ENCODE measurements at regions not wholly inside any gene's neighbourhood (a gene's known extent, or its start where the extent isn't known, plus 50 kb on each side); places are given as distances from the start of the nearest gene placed in this dataset.

GRCh38 chr3:144466540-144466939, 494.9 kb downstream of the DIPK2A start (continued):
- no peak for TF ChIP-seq REST (IDR thresholded peaks at IDR 0.05; ENCODE audit: unreplicated experiment)

- Mint-ChIP-seq H3K27ac (no peak overlapping the region), H3K4me3 (no peak overlapping the region), H3K36me3 (ENCODE audit: low read depth) (no peaks in the 10 kb centered on the region), H3K4me1 (peaks cover 25% of the 10 kb centered on the region), H3K9me3 (no peaks in the 10 kb centered on the region), H3K27me3 (ENCODE audit: insufficient read depth, low read depth, poor library complexity) (no peaks in the 10 kb centered on the region)
- H3K4me3 ChIP-seq, result no peak overlapping the region
- ATAC-seq (no peak), DNase-seq (ENCODE audit: low spot score) (no peak)
- H2AFZ ChIP-seq, result no peak overlapping the region
- H3K36me3 ChIP-seq (ENCODE audit: insufficient read depth), result no peaks in the 10 kb centered on the region
- H3K27me3 ChIP-seq (ENCODE audit: insufficient read depth), result no peaks in the 10 kb centered on the region
- peaks cover 5% of the 10 kb centered on the region for H3K4me1 ChIP-seq (ENCODE audit: insufficient read depth)
- H3K27ac ChIP-seq (ENCODE audit: low read depth), result no peak overlapping the region
- H3K4me2 ChIP-seq, result no peak overlapping the region
- no peaks in the 10 kb centered on the region for H3F3A ChIP-seq (replicated peaks; ENCODE audit: low read depth)
- H3K79me2 ChIP-seq (replicated peaks; ENCODE audit: insufficient read depth), result no peaks in the 10 kb centered on the region
- TF ChIP-seq NANOG (IDR thresholded peaks at IDR 0.05; ENCODE audit: borderline replicate concordance), result no peak
- TF ChIP-seq EZH2 (IDR thresholded peaks at IDR 0.05; ENCODE audit: low read depth, unreplicated experiment), result no peak
- no peak for TF ChIP-seq ZNF114 (CRISPR knock-in tag; IDR thresholded peaks at IDR 0.05)
- no peaks in the 10 kb centered on the region for H3K9me2 ChIP-seq (ENCODE audit: insufficient read depth)
- no peaks in the 10 kb centered on the region for H4K20me1 ChIP-seq (replicated peaks; ENCODE audit: insufficient read depth)
Measured at GRCh38 chr3:144470666-144471065, 499.0 kb downstream of the DIPK2A start.

- no peak overlapping the region for H3K4me2 ChIP-seq
- Mint-ChIP-seq H3K36me3 (ENCODE audit: low read depth) (no peaks in the 10 kb centered on the region), H3K27me3 (ENCODE audit: insufficient read depth, low read depth, poor library complexity) (no peaks in the 10 kb centered on the region), H3K9me3 (no peaks in the 10 kb centered on the region), H3K27ac (no peak overlapping the region), H3K4me3 (no peak overlapping the region), H3K4me1 (peaks cover 6% of the 10 kb centered on the region; the same call in 2 of the 3 replicates)
- H3K27ac ChIP-seq (ENCODE audit: low read depth), result no peak overlapping the region
- H3K27me3 ChIP-seq (ENCODE audit: insufficient read depth), result no peaks in the 10 kb centered on the region
- no peak overlapping the region for H2AFZ ChIP-seq
- no peaks in the 10 kb centered on the region for H4K20me1 ChIP-seq (replicated peaks; ENCODE audit: insufficient read depth)
- no peaks in the 10 kb centered on the region for H3K9me2 ChIP-seq (ENCODE audit: insufficient read depth)
- no peak for TF ChIP-seq STAT1 (IDR thresholded peaks at IDR 0.05; ENCODE audit: unreplicated experiment)
- TF ChIP-seq ZNF462 (CRISPR knock-in tag; IDR thresholded peaks at IDR 0.05), result no peak
- no peaks in the 10 kb centered on the region for H3K79me2 ChIP-seq (replicated peaks; ENCODE audit: insufficient read depth)
- ATAC-seq (no peak), DNase-seq (ENCODE audit: low spot score) (no peak)
- H3K4me1 ChIP-seq (ENCODE audit: insufficient read depth), result peaks cover 2% of the 10 kb centered on the region
- no peaks in the 10 kb centered on the region for H3K36me3 ChIP-seq (ENCODE audit: insufficient read depth)
- no peaks in the 10 kb centered on the region for H3F3A ChIP-seq (replicated peaks; ENCODE audit: low read depth)
- no peak overlapping the region for H3K4me3 ChIP-seq
Measured at GRCh38 chr3:144477593-144477992, 506.0 kb downstream of the DIPK2A start.
